Uterus (tissue), 2 donors: ENCODE measurements at regions not wholly inside any gene's neighbourhood (a gene's known extent, or its start where the extent isn't known, plus 50 kb on each side); places are given as distances from the start of the nearest gene placed in this dataset.

Experiments used
- POLR2A ChIP-seq, 2 donors: fragments of 450-650 bp; IDR thresholded peaks; one replicate each; pipeline ENCODE4 v1.6.1; 2016; ENCODE audit warnings: antibody characterized with exemption in 2 of 2, mild to moderate bottlenecking in 1 of 2, moderate library complexity in 1 of 2
- TF ChIP-seq, protein P1 (sequence below), 4 experiments: fragments of 200-600 bp in 2 of 4; fragments of 450-650 bp in 2 of 4; sonication (generic) in 2 of 4; IDR thresholded peaks; one replicate each; pipeline ENCODE4 v1.5.1; 2016 to 2019; ENCODE audit warnings: antibody characterized with exemption in 4 of 4, mild to moderate bottlenecking in 2 of 4, moderate library complexity in 1 of 4

DNA sequence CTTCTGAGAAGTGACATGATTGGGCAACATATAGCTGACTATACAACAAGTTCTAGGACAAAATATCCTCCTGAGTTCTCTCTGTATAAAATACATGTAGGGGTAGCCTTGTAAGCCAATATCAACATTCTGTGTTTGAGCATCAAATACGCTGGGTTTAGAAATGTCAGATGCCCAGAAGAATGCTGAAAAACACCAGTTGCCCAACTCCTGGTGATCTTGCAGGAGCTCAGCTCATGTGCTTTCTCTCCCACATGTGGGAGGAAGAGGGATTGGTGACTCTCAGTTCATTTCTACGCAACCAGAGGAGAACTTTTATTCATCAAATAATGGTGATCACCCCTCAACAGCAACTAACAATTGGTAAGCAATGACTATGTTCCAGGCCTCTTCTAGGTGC, 810.9 kb upstream of the ACO1 start:
- TF ChIP-seq, protein P1, sequence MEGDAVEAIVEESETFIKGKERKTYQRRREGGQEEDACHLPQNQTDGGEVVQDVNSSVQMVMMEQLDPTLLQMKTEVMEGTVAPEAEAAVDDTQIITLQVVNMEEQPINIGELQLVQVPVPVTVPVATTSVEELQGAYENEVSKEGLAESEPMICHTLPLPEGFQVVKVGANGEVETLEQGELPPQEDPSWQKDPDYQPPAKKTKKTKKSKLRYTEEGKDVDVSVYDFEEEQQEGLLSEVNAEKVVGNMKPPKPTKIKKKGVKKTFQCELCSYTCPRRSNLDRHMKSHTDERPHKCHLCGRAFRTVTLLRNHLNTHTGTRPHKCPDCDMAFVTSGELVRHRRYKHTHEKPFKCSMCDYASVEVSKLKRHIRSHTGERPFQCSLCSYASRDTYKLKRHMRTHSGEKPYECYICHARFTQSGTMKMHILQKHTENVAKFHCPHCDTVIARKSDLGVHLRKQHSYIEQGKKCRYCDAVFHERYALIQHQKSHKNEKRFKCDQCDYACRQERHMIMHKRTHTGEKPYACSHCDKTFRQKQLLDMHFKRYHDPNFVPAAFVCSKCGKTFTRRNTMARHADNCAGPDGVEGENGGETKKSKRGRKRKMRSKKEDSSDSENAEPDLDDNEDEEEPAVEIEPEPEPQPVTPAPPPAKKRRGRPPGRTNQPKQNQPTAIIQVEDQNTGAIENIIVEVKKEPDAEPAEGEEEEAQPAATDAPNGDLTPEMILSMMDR (IDR thresholded peaks at IDR 0.05) = no peak
- TF ChIP-seq POLR2A (IDR thresholded peaks at IDR 0.05) = no peak
